Superior temporal gyrus (tissue), 1 donor: ENCODE measurements at regions not wholly inside any gene's neighbourhood (a gene's known extent, or its start where the extent isn't known, plus 50 kb on each side); places are given as distances from the start of the nearest gene placed in this dataset.

ENCODE experiments used
- DNase-seq: peaks from one replicate; pipeline ENCODE4 v3.0.0-alpha.2; 2016; ENCODE audit errors: extremely low spot score

DNA sequence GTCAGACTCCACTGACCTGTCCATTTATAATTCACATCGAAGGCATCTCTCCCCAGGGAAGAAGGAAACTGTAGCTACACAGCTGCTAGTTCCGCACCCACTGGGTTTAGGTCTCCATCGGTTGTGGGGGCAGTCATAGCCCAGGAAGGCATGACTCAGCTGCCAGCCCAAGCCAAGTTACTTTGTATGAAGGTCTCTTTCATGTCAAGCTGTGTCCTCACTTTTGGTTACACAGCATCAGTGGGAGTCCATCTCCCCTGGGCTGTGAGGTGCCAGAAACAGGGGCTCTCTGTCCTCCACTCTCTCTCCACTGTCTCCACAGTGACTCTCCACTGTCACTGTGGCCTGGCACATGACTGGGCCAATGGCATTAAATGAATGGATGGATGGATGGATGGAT lies 585.2 kb downstream of the BRD1 start:
- no peak for DNase-seq

DNA sequence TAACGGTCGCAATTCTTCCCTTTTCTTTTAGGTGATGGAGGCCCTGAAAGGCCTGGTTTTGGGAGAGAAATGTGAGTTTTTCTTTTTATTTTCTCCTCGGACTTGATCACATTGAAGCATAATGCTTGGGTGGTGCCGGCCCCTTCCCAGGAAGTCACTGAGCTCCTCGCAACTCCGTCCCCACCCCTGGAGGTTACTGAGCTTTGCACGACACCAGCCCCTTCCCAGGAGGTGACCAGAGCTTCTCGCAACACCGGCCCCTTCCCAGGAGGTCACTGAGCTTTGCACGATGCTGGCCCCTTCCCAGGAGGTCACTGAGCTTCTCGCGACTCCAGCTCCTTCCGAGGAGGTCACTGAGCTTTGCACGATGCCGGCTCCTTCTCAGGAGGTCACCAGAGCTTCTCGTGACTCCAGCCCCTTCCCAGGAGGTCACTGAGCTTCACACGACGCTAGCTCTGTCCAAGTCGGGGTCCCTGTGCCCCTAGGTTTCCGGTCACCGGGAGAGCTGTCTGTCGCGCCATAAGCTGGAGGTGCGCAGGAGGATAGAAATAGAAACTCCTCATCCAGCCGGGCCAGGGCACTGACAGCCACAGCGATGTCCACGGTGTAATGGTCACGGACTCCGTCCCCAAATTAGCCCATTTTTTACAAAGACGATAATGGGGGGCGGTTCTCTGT lies 586.4 kb downstream of the BRD1 start:
- no peak for DNase-seq

DNA sequence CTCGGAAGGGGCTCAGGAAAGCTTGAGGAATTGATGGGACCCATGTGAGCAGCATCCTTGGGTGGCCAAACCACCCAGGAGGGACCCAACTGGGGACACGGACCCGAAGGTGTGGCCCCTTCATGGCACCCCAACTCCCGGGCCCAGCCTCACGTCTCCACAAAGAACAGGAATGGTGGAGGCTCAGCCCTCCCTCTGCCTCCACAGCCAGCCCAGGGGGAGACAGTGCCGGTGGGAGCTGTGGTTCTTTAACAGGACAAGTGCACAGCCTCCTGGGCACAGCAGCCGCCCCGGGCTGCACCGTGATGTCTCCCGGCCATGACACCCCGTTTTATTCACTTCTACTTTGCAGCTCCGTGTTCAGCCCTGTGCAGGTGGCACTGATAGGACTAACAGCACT lies 587.2 kb downstream of the BRD1 start:
- no peak for DNase-seq

DNA sequence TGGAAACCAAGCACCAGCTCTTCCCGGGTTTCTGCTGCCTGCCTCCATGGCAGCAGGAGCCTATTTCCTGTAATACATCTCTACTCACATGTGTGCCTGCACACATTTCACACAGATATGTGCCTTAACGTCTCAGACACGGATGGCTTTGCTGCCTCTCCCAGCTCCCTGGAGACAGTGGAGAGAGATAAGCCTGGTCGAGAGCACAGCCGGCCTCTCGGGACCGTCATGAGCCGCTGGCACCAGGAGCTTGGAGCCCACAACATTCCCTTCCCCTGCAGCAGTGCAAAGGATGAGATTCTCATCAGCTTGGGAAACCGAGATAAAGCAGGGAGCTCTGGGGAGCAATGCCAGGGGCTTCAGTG lies 587.7 kb downstream of the BRD1 start:
- DNase-seq: no peak

DNA sequence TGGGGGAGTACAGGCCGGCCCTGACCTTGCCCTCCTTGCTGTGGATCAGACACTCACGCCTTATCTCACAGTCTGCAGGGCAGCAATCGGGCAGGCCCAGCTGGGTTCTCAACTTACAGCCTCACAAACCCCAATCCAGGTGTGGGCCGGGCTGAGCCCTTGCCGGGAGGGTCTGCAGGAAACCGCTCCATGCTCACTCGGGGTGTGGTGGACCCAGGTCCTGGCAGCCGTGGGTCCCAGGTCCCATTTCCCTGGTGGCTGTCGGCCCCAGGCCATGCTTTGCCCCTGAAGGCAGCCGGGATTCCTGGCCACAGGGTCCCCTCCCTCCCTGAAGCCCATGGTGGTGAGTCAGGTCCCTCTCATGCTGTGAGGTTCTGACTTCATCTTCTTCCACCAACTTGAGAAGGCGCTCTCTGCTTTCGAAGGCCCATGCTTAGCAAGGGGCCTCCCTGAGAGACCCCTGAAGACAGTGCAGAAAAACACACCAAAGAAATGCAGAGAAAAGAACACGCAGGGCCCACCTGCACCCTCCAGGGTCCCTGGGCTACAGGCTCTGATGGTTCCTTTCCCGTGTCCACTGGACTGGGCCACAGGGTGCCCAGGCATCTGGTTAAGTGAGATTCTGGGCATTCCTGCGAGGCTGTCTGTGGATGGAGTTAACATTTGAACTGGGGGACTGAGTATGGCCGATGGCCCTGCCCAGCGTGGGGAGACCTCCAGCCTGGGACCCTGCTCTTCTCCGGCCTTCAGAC lies 588.2 kb downstream of the BRD1 start:
- no peak for DNase-seq

DNA sequence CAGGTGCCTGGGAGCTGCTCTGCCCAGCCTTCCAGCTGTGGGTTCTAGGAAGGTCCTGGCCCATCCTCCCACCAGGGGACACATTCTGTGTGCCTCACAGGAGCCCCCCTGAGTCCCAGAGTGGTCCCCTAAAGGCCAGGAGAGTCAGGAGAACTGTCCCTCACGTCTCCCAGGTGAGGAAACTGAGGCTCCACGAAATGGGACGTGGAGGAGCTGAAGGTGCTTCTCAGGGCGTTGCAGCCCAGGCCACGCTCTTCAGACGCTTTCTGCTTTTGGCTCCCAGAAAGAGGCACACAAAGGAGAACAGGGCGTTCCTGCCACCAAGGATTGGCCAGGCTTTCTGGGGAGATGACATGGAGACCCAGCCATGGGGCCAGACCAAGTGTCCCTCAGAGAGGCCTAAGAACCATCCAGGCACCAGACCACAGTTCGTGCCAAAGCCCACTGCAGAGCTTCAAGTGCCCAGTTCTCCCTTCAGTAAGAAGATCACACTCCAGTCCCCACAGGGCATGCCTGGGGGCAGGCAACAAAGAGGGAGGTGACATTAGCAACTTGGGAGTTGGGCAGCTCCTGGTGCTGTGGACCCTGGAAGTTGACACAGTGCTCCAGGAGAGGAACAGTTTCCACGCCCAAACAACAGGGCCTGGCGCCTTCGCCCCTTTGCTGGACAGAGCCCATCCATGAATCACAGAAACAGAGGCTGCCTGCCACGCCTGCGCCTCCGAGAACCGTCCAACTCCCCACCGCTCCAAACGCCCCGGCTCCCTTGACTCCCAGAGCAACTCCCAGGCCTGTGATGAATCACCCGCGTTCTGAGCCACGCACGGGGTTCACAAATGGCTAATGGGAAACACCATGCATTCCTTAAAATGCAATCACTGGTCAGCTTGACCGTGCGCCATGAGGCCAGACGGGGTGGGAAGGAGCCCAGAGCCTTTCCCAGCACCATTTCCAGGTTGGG lies 589.2 kb downstream of the BRD1 start:
- no peak for DNase-seq

DNA sequence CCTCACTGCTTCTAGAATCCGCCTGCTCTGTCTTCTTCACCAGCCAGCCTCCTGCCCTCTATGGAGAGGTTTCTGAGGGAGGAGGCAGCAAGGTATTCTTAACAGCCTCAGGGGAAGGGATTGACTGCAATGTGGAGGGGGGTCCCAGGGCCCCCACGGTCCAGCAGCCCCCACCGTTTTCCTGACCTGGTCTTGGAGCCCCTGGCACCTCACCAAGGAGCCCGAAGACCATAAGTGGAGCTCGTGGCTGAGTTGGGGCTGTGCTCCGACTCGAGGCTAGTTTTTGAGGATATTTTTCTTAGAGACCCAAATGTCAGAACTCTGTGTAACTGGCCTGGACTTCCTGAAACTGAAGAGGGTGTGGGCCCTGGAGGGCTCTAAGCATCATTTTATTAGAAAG lies 590.0 kb downstream of the BRD1 start:
- no peak for DNase-seq

DNA sequence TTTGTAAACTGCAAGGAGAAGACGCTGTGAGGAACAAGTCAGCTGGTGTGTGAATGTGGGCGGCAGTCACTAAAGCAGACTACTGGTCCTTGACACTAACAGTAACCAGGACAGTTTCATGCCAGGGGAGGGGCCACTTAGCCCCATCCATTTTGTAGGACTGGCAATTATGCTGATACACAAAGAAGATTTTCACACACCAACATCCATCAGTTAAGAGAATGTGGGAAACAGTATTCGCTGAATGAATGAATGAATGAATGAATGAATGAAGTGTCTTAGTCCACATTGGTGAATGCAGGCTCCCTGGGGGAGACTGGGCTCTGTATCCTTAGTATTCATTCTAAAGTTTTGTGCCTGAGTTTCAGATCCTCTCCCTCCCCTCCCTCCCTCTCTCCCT lies 590.4 kb downstream of the BRD1 start:
- DNase-seq: no peak

DNA sequence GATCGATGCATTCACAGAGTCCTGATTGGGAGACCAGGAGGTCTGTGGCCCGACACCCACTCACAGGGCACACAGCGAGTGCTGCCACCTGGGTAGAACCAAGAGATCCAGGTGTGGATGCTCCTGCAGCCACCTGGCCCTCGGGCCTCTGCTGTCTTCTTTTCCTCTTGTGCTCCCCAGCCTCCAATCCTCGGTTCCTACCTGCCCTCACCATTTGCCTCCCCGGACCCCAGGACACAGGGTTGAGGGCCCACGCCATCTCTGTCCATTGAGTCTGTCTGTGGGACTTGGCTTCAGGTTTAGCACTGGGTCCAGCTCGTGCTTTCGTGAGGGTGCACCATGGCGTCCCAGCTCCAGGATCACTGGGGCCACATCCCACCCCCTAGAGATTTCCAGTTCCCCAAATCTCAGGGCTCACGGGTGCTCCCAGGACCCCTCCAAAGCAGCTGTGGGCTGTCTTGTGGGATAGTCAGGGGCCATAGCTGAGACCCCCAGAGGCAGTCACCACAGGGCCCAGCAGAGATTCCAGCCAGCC lies 591.1 kb downstream of the BRD1 start:
- DNase-seq: no peak

DNA sequence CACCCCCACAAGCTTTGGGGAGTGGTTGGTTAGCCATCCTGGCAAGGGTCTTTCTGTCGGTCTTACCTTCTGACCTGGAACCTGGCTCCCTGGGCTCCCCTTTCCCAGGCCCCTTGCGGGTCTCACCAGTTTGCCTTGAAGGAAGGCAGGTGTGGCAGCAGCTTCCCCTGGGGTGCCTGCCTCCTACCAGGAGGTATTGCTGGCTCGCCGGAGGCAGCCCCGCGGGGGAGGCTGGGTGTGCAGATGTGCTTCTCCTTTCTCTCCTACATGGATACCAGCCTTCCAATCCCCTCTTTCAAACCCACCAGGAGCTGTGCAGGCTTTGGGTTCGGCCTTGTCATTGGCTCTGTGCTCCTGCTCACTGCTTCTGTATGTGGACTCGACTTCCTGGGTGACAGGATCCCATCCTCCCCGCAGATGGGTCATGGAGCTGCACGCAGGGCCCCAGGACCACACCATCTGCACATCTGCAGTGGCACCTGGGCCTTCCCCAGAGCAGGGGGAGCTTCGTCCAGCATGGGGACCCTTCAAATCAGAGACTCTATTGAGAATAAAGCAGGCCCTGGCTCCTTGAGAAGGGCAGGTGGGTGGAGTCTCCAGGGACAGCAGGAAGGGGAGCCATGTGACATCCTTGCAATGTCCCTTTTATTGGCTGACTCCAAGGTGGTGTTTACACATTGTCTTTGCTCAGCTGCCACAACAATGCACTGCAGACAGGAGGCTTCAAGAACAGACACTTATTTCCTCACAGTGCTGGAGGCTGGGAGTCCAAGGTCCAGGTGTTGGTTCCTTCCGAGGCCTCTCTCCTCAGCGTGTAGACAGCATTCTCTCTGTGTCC lies 592.0 kb downstream of the BRD1 start:
- no peak for DNase-seq

DNA sequence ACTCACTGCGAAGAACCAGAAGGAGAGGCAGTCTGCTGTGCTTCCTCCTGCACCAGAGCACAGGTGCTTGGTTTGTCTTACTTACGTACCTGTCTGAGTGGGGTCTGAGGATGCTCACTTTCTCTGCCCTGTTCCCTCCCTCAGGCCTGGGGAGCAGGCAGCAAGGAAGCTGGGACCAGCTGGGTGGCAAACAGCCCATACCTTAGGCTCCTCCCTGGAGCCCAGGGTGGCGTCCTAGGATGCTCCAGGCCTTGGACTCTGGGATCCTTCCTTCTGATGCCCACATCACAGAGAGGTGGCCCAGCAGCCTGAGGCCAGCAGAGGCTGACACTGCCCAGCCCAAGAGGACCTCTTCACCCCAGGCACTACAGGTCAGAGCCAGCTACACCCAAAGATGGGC lies 593.2 kb downstream of the BRD1 start:
- no peak for DNase-seq

DNA sequence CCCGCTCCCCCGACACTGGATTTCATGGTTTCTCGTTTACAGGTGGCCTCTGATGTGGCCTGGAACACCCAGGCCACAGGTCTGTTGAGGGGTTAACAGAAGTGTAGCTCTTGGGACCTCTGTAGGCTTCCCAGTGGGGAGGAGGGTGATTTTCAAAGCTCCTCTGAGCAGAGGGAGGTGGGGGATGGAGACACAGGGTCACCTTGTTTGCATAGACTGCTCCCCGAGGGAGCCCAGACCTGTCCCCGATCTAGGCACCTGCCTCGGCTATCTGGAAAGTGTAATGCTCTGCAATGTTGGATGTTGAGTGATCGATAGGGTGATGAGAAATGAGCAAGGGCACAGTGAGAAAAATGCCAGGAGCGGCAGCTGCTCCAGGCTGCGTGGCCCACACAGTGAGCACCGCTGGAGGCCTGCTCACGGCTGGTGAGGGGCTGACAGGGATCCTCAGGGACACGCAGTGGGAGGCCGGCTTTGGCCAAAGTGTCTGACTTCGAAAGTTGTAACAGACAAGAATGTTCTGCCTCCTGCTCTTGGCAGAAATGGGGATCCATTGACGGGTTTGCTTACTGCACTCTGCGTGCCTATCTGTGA lies 594.1 kb downstream of the BRD1 start:
- no peak for DNase-seq

DNA sequence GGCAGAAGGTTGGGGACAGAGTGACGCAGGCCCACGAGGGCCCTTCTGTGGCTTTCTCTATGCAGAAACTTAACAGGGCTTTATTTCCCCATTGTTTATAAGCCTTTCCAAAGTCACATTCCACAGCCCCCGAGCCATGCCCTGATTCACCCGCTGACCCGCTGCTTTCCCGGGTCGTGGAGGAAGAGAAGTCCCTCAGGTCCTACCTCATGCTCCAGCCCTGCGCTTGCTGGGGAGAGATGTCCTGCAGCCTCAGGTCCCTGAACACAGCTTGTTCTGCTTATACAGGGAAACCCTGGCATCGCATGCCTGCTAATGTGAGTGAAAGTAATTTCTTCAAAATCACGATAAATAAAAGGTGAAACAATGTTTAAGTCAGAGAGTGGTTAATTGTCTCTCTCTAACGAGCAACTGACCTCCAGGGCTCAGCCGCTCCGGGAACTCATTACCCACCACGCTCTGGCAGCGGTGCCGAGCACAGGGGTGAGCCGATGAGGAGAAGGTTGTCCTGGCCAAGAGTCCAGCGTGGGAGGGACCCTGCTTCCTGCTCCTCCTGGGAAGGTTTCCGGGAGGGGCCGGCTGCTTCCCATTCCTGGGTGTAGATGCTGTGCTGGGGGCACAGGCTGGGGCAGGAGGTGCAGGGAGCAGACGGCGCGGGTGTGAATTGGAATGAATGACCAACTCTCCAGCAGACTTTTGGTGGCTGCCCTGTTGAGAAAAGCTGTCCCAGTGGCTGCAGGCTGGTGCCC lies 595.2 kb downstream of the BRD1 start:
- no peak for DNase-seq

DNA sequence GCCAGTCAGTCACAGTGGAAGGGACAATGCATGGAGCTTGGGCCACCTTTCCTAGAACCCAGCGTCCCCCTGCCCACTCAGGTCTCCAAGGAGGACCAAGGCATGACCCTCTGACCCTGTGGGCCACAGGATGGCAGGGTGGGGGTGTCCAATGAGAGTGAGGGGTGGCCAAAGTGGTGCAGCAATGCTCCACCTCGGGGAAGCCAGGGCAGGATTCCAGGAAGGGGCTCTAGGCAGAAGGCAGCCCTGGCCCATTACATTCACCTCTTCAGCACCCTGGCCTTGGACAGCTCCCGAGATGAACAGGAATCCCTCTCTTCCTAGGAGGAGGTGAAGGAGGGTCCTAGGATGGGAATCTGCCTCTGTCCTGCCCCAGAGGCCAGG lies 597.5 kb downstream of the BRD1 start:
- DNase-seq: no peak

DNA sequence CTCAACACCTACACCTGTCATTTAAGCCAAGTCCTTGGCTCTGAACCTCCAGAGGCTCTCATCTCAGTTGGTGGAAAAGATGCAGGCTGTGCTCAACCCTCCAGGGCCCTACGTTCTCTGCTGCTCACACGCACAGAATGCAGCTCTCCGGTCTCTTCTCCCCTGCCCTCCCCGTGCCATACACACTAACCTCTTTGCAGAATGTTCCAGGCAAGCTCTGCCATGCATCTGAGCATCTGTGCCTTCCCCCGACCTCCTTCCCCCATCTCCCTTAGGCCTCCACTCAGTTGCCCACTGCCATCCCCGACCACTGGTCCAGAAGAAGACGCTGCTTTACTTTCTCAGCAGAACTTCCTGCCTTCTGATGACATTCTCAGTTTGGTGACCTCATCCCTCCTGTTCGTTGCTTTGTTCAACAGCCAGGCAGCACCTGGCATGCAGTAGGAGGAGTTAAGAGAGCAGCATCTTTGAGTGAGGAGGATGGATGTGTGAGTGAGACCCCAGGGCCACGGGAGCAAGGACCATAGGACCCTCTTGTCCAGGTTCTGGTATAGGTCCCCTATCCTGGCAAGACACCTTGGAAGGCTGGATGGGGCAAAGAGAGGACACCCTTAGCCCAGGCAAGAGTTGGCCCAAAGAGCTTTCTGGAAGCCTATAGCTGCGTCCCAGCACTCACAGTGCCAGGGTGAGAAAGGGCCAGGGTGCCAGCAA lies 598.0 kb downstream of the BRD1 start:
- DNase-seq: no peak

DNA sequence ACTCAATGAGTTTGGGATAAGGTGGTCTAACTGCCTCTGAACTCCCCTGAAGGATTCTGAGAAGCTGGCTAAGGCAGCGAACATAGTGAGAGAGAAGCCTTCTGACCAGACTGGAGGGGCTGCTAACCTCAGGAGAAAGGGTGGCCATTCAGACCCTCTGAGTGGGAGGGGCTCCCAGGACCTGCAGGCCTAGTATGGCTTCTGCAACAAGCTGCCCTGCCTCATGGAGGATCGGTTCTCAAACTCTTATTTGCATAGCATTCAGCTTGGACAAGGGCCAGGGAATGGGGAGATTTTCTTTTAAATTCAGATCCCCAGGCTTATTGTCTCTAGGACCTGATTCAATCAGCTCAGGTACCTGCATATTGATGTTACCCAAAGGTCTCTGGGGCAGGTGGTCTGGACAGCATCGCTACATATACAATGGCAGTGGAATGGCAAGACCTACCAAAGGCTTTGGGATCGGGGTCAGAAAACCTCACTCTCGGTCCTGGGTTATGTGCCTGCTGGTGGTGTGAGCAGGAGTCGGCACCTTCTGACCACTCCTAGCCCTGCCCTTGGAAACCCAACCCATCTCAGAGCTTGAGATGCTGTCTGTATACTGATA lies 599.1 kb downstream of the BRD1 start:
- no peak for DNase-seq

DNA sequence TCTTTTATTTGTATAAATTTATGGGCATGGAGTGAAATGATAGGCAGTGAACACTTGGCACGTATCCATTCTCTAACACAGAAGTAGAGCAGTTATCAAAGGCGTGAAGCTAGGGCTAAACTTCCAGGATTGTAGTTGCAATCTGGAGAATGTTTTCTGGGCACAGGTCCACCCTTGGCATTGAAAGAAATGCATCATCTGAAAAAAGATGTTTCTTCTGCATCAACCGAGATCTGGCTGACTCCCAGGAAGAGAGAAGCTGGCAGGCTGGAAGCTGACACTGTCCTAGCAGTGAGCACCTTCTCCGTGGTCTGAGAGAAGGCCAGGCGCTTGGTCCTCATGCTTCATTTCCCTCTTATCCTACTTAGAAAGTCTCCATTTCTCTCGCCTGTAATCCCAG lies 600.0 kb downstream of the BRD1 start:
- DNase-seq: peak; percentile 32

DNA sequence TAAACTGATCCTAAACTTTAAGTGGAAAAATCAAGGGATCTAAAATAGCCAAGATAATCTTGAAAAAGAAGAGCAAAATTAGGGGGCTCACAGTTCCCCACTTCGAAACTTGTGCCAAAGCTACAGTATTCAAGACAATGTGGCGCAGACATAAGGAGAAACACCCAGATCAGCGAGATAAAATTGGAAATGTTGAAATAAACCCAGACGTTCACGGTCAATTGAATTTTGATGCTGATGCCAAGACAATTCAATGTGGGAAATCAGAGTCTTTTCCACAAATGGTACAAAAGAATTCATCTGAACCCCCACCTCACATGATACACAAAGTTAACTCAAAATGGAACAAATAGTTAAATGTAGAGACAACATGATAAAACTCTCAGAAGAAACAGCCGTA lies 601.6 kb downstream of the BRD1 start:
- no peak for DNase-seq

DNA sequence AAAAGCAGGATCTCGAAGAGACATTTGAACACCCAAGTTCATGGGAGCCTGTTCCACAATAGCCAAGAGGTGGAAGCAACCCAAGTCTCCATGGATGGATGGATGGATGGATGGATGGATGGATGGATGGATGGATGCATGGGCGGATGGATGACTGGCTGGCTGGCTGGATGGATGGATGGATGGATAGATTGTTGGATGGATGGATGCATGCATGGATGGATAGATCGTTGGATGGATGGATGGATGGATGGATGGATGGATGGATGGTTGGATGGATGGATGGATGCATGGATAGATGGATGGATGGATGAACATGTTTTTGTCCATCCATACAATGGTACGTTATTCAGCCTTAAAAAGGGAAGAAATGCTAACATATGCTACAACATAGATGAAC lies 603.4 kb downstream of the BRD1 start:
- DNase-seq: no peak
